Glutamatergic neuron (in vitro differentiated cells): ENCODE measurements at regions not wholly inside any gene's neighbourhood (a gene's known extent, or its start where the extent isn't known, plus 50 kb on each side); places are given as distances from the start of the nearest gene placed in this dataset.

Experiments used
- DNase-seq: peaks from one replicate; pipeline ENCODE4 v3.0.0; 2022
- H3K27ac Mint-ChIP-seq: one replicate; pipeline ENCODE4 v1.8.0; 2020; ENCODE audit warnings: mild to moderate bottlenecking, mixed read lengths, inconsistent platforms; ENCODE audit not compliant: unreplicated experiment
- H3K27me3 Mint-ChIP-seq: one replicate; pipeline ENCODE4 v1.8.0; 2020; ENCODE audit warnings: mild to moderate bottlenecking, moderate library complexity, mixed read lengths, inconsistent platforms; ENCODE audit not compliant: unreplicated experiment
- H3K36me3 Mint-ChIP-seq: one replicate; pipeline ENCODE4 v1.8.0; 2020; ENCODE audit warnings: mild to moderate bottlenecking, mixed read lengths, inconsistent platforms; ENCODE audit not compliant: unreplicated experiment
- H3K4me1 Mint-ChIP-seq: one replicate; pipeline ENCODE4 v1.8.0; 2020; ENCODE audit warnings: mild to moderate bottlenecking, low read depth, mixed read lengths, inconsistent platforms; ENCODE audit not compliant: unreplicated experiment
- H3K4me3 Mint-ChIP-seq: one replicate; pipeline ENCODE4 v1.8.0; 2020; ENCODE audit warnings: mild to moderate bottlenecking, mixed read lengths, inconsistent platforms; ENCODE audit not compliant: unreplicated experiment
- H3K9me3 Mint-ChIP-seq: one replicate; pipeline ENCODE4 v1.8.0; 2020; ENCODE audit warnings: mild to moderate bottlenecking, moderate library complexity, mixed read lengths, inconsistent platforms; ENCODE audit not compliant: unreplicated experiment
- CTCF ChIP-seq: fragments of 200-600 bp; sonication (generic); IDR thresholded peaks from one replicate; pipeline ENCODE4 v1.5.0; 2021; ENCODE audit not compliant: partially characterized antibody, unreplicated experiment

GRCh38 chr4:52241916-52242315 is 190.8 kb downstream of the SPATA18 start:
- no peak overlapping the region for H3K27ac Mint-ChIP-seq
- no peak for TF ChIP-seq CTCF
- DNase-seq: no peak
- H3K27me3 Mint-ChIP-seq: no peaks in the 10 kb centered on the region
- H3K4me1 Mint-ChIP-seq: no peaks in the 10 kb centered on the region
- H3K9me3 Mint-ChIP-seq: no peaks in the 10 kb centered on the region
- no peaks in the 10 kb centered on the region for H3K36me3 Mint-ChIP-seq
- H3K4me3 Mint-ChIP-seq: no peak overlapping the region

- TF ChIP-seq CTCF: no peak
- no peaks in the 10 kb centered on the region for H3K4me1 Mint-ChIP-seq
- no peaks in the 10 kb centered on the region for H3K9me3 Mint-ChIP-seq
- H3K27me3 Mint-ChIP-seq: no peaks in the 10 kb centered on the region
- H3K27ac Mint-ChIP-seq: no peak overlapping the region
- DNase-seq: no peak
- H3K36me3 Mint-ChIP-seq: no peaks in the 10 kb centered on the region
- no peak overlapping the region for H3K4me3 Mint-ChIP-seq
These were observed 192.3 kb downstream of the SPATA18 start for GRCh38 chr4:52243367-52243766.

- H3K4me3 Mint-ChIP-seq: no peak overlapping the region
- no peaks in the 10 kb centered on the region for H3K4me1 Mint-ChIP-seq
- H3K27ac Mint-ChIP-seq: no peak overlapping the region
- DNase-seq: no peak
- H3K27me3 Mint-ChIP-seq: no peaks in the 10 kb centered on the region
- no peaks in the 10 kb centered on the region for H3K9me3 Mint-ChIP-seq
- no peak for TF ChIP-seq CTCF
- no peaks in the 10 kb centered on the region for H3K36me3 Mint-ChIP-seq
These were observed 193.1 kb downstream of the SPATA18 start for GRCh38 chr4:52244103-52244775.

- H3K27ac Mint-ChIP-seq: no peak overlapping the region
- H3K9me3 Mint-ChIP-seq: no peaks in the 10 kb centered on the region
- no peaks in the 10 kb centered on the region for H3K27me3 Mint-ChIP-seq
- H3K4me3 Mint-ChIP-seq: no peak overlapping the region
- H3K4me1 Mint-ChIP-seq: no peaks in the 10 kb centered on the region
- TF ChIP-seq CTCF: no peak
- DNase-seq: no peak
- no peaks in the 10 kb centered on the region for H3K36me3 Mint-ChIP-seq
These were observed 193.7 kb downstream of the SPATA18 start for GRCh38 chr4:52244848-52245247.

GRCh38 chr4:52246827-52247226 is 195.7 kb downstream of the SPATA18 start:
- Mint-ChIP-seq H3K4me1 (peaks cover 7% of the 10 kb centered on the region), H3K9me3 (peaks cover 2% of the 10 kb centered on the region), H3K27me3 (no peaks in the 10 kb centered on the region), H3K4me3 (no peak overlapping the region), H3K27ac (no peak overlapping the region), H3K36me3 (peaks cover 3% of the 10 kb centered on the region)
- TF ChIP-seq CTCF: no peak
- DNase-seq: no peak
